NCI-H82 (cell line): ENCODE measurements at regions not wholly inside any gene's neighbourhood (a gene's known extent, or its start where the extent isn't known, plus 50 kb on each side); places are given as distances from the start of the nearest gene placed in this dataset.
"Not testable (repeated sequence)": the region's sequence is repeated elsewhere in the genome, so short reads cannot be mapped to it uniquely, and the experiment has no call there.

Experiments used
- DNase-seq: peaks from one replicate; lab custom pipeline; 2025; lab: John Stamatoyannopoulos, UW

DNA sequence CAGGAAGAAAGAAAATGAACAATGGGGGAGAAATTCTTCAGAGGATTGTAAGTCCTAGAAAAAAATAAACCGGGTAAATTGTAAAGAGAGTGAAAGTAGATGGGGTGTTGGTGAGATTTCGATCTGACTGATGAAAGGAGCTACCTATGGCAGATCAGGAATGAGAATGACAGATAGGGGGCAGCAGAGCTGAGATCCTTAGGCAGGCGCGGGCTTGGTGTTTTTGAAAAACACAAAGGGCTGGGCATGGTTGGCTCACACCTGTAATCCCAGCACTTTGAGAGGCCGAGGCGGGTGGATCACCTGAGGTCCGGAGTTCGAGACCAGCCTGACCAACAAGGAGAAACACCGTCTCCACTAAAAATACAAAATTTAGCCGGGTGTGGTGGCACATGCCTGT, 1468.6 kb upstream of the SLC10A2 start:
- peak; percentile 45 for DNase-seq

DNA sequence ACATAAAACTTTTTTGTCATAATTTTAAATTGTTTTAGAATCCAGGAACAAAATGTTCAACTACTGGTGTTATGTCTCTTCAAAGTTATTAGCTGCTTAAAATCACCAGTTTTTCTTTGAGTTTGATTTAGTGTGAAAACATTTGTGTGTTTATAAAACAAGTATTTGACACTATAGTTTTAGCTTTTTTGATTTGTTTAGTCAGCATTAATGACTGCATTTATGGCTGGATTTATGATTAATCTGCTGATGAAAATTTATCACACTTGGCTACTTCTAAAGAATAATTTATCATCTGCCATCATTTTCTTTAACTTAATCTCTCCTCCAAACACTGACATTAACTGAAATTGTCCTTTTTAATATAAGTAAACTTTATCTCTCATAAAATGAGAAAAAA, 1465.9 kb upstream of the SLC10A2 start:
- no peak for DNase-seq

DNA sequence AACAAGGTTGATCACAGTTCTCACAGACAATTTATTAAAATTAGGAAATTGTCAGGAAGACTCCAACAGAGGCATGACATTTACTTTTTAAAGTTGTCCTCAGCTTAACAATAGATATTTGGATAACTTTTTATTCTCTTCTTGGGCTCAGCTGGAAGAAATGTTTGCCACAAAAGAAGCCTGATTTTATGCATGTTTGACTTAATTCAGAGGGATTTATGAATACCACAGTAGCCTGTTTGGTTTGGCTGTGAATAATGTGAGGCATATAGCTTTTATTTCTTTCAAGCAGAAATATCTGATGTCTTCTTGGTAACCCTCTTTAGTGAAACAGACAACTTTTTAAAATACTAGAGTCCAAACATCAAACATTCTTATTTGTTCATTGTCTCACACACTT, 1464.5 kb upstream of the SLC10A2 start:
- DNase-seq = no peak

DNA sequence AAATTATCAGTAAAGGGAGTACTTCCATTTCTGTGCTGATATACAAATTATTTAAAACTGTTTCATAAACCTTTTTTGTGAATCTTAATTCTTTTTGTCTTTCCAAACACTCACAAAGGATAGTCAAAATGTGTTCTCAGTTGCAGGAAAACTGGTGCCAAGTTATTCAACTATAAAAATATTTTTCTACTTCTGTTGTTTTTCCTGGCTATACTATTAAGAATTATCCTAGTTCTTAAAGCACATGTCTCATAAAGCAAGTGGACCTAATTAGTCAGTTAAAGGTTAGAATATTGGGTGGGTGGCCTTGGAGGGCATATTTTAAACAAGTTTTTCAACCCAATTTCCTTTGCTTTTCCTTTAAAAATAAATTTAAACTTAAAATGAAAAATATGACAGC, 1460.3 kb upstream of the SLC10A2 start:
- no peak for DNase-seq

DNA sequence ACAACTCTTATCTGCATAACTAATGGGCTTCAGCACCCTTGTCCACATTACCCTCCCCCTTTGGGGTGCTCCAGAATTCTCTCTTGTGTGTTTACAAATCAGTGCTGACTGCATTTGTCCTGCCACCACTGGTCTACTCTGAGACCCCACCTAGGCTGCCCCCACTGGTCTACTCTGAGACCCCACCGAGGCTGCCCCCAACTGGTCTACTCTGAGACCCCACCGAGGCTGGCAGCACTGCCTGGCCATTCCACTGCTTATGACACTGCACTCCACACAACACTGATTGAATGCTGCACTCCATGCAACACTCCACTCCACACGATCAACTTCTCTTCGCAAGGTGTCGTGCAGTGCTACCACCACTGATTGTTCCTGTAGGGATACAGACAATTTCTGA, 1459.2 kb upstream of the SLC10A2 start:
- DNase-seq = no peak

DNA sequence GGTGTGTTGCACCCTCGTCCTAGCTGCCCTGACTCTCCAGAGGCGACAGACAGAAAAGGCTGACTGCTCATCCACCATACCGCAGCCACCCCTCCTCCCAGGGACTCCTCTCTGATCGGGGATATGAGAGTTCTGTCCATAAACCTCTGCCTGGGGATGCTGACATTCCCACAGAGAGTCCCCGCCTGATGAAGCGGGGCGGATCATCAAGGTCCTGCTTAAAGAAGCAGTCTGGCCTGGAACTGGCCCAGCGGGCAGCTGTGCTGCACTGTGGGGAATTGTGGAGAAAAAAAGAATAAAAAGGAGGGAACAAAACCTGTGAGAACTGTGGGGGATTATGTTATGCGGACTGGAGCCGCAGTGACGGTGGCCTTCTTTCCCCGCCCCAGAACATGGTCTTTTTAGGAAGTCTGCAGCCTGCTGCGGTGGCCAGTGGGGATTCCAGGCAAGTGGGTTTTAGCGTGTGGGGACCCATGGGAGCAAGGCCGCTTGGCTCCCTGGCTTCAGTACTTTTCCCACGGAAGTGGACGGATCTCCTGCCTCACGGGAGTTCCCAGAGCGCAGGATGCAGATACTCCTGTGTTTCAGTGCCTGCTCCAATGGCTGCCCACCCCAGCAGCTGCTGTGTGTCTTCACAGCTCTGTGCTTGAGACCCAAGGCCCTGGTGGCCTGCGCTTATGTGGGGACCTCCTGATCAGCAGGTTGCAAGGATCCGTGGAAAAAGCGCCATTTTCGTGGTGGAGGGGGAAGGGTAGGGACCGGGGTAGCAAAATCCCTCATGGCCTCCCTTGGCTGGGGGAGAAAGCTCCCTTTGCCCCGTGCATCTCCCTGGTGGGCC, 1456.2 kb upstream of the SLC10A2 start:
- no peak for DNase-seq

DNA sequence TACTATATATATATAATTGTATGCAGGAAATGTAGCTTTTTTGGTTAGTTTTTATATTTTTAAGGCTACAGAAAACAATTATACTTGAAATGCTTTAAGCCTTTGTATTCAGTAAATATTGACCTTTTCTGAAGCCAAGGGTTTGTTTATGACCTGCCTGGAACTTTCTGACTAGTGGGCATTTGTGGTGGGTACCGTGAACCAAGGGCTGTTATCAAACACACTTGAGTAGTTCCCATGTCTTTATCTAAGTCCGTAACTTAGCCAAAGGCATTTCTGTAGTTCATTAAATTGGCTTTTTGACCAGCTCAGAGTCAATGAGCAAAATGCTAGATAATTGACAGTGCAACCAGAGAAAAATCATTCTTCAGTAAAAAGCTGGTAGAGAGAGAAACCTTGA, 1444.2 kb upstream of the SLC10A2 start:
- no peak for DNase-seq

DNA sequence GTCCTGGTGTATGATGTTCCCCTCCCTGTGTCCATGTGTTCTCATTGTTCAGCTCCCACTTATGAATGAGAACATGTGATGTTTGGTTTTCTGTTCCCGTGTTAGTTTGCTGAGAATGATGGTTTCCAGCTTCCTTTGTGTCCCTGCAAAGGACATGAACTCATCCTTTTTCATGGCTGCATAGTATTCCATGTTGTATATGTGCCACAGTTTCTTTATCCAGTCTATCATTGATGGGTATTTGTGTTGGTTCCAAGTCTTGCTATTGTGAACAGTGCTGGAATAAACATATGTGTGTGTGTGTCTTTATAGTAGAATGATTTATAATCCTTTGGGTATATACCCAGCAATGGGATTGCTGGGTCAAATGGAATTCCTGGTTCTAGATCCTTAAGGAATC, 1427.3 kb upstream of the SLC10A2 start:
- DNase-seq = not testable (repeated sequence)

DNA sequence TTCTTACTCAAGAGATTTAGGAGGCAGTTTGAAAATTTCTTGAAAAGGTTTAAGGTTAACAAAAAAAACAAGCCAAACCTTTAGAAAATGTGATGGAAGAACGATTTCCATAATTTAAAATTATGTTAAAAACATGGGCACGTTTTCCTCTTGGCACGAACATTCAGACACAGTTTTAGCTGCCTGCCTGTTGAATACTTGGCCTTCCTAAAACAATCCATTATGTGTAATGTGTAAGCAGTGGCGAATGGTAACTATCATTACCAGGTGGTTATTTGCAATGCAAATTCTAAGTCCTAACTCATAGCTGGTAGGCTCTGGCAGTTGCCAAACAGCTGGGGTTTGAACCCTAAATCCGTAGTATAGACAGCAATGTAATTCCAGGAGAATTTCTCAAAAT, 1425.7 kb upstream of the SLC10A2 start:
- DNase-seq = no peak

DNA sequence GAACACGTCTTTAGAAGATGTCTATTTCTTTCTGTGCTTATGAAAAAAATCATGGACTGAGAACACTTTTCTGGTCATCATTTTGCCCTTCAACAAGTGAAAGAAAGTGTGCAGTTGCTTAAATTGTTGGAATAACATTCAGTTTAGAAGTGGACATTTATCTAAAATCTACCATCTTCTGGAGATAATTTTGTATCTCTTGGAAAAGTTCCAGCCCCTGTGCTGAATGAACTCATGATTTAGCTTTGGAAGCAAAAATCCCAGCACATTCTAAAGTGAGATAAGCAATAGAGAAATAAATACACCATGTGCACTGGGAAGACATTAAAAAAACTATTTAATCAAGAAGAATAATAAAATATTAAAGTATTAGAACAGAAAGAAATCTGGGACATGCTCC, 1420.8 kb upstream of the SLC10A2 start:
- no peak for DNase-seq

DNA sequence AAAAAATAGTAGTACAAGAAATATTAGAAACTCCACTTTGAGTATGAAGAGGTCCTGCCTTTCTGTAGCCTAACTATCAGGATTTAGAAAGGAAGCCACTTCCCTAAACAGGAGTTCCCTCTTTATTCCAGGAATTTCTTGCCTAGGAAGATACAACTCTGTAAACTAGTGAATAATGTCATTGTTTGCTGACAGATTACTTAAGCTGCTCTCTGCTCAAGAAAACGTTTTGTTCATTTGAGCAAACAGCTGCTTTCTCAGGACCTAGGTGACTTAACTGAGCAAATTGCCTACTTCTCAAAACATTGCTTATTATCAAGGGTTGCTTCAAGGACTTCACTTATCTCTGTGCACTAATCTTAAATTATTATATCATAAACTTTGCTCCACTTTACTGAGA, 1419.4 kb upstream of the SLC10A2 start:
- no peak for DNase-seq

DNA sequence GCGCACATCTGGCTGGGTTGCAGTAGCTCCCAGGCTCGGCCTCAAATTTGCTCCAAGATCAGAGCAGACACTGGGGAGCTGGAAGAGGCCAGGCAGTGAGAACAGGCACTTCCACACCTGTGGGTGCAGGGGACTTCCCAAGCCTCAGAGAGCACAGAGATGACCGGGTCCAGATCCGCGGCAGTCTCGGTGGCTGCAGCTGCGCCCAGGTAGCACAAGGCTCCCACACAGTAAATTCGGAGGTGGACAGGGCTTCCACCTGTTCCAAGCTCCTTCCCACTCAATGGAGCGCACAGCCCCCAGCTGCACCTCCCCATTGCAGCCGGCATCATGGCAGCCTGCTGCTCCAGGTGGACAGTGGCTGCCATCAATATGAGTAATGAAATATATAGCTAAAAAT, 1417.4 kb upstream of the SLC10A2 start:
- no peak for DNase-seq

DNA sequence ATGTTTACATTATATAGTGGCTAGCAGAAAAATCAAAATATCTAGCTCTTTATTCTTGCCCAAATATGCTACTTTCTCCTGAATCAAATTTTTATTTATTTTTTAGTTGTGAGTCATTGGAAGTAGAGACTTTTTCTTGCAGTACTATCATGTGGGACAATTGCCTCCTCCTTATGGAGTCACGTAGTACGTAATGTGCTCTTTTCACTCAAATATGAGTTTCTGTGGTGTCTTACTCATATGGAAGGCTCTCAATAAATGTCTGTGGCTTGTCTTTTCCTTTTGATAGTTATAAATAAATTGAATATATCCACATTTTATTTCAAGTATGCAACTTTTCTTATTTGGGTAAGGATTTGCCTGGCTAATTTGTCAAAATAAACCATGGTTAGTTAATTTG, 1411.0 kb upstream of the SLC10A2 start:
- no peak for DNase-seq

DNA sequence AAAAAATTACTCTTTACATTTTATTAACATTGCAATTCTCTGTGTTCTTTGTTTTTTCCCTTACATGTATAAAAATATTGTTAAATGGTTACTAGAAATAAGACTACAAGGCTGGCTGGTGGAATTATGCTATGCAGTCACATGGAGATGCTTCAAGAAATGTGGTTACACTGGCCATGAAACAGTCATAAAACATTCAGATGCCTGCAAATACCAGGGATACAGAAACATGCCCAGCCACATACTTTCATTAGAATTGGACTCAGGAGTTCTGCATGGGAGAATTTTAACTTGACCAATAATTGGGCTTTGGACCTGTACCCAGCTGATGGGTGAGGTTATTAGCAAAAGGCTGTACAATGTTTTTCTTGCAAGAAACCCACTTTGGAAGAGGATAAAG, 1407.7 kb upstream of the SLC10A2 start:
- DNase-seq = no peak

DNA sequence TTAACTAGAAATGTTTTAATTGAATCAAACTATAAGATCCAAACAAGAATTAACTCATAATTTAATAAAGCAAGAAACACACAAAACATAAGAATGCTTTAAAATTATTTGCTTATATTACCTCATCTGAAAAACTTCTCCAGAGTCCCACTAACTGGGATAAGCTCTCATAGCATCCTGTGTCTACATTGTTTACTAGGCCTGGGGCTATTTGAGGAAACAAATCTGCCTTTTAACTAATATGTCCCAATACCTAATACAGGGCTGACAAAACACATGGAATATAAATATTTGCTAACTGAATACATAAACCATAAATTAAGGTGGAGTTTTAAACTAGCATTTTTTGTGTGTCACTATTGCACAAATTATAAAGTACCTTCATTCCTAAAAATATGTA, 1399.8 kb upstream of the SLC10A2 start:
- no peak for DNase-seq

DNA sequence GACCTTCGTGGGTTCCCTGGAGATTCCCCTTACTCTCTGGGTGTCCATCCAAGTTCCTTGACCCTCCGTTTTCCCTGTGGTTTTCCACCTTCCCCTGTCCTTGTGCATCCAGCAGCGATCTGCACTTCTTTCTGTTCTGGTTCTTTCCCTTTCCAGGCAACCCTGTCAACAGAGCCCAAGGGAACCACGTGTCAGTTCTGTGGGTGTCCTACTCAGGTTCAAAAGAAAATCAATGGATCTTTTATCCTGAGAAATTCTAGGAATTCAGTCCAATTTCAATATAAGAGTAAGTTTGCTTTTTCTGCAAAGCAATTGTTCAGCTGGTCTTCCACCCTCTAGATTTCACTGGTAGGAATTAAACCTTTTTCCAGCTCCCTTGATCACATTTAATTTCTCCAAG, 1394.8 kb upstream of the SLC10A2 start:
- no peak for DNase-seq

DNA sequence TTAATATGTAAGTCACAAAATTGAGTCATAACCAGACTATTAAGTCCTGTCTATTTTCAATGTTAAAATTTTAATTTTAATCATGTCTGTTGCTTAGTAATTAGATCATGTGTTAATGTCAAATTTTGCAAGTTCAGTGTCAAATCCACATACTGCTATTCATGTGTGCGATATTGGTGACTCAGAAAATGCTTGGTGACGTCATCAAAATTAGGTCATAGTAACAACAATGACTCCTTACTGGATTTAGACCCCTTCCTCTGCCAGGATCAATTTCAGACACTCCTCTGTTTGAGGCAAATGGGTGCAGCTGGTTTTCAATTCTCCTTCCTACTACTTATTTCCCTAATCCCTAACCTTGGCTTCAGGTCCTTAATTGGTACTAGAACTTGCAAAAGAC, 1394.3 kb upstream of the SLC10A2 start:
- DNase-seq = no peak

DNA sequence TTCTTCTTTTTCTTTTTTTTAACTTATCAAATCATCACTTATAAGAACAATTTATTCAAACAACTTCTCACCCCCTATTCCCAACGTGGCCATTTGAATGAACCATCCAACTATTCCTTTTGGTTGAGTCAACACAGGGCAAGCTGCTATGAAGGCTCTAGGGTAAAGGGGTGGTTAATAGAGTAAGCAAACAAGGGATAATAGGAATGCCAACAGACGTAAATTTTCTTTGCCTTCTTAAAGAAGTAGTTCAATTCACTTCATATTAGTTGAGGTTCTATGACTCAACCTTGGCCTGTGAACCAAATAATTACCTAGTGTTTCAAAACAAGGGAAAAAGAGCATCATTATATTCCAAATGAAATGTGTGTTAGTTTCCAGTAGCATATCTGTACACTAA, 1383.8 kb upstream of the SLC10A2 start:
- no peak for DNase-seq

DNA sequence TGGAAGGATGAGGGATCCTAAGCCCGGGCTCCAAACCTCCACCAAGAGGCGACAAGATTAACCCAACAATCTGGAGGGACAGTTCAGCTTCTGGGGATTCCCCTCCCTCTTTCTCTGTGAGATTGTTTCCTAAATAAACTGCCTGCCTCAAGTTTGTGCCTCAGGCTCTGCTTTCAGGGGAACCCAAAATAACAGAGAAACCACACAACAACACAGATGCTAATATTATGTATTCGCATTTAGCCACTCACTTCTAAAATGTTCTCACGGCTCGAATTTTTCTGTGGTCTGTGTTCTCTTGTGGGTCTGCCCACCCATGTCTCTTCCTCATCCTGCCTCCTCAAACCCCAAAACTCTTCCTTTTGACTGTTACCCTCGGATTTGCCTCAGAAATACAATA, 1381.1 kb upstream of the SLC10A2 start:
- DNase-seq = no peak

DNA sequence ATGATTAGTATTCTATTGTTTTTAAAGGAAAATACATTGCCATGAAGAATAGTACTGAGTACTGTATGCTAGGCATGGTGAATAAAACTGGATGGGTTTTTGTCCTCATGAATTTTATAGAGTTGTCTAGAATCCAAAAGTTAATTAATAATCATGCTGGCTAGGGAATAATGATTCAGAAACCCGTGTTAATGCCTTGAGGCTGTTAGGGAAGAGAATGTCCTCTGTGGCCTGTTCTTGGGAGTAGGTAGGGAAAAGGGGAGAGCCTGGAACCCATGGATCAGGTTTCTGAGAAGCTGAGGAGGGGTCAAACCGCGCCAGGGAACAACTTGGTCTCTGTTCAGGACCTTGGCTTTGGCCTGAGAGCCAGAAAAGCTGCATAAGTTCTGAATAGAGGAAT, 1376.3 kb upstream of the SLC10A2 start:
- no peak for DNase-seq

DNA sequence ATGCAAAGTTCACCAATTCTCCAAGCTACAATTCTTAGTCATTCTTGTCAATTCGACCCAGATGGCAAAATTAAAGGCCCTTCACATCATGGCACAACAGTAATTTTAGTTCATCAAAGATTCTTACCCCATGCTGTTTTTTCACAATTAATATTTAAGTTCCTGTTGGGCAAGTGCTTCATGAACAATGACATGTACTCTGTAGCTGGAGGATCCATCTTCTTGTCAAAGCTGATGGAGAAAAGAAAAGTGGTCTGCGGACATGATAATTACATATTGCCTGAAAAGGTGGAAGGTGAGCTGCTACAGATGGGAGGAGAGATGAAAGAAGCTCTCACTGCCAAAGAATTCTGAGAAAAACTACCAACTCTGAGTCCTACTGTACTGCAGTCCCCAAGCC, 1370.3 kb upstream of the SLC10A2 start:
- DNase-seq = no peak

DNA sequence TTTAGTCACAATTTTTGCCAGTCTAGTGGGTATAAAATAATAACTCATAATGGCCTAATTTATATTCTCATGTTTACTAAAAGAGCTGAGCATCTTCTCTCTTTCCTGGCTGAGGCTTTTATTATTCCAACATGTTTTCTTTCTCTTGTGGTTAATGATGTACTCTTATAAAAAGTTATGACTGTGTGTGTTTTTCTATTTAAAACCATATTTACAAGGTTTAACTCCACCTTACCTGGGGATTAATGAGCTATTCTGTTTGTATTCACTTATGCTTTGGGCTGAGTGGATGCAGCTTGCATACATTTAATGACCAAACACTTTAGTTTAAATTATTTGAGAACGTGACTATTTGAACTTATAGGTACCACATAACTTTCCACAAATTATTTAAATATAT, 1365.7 kb upstream of the SLC10A2 start:
- no peak for DNase-seq

DNA sequence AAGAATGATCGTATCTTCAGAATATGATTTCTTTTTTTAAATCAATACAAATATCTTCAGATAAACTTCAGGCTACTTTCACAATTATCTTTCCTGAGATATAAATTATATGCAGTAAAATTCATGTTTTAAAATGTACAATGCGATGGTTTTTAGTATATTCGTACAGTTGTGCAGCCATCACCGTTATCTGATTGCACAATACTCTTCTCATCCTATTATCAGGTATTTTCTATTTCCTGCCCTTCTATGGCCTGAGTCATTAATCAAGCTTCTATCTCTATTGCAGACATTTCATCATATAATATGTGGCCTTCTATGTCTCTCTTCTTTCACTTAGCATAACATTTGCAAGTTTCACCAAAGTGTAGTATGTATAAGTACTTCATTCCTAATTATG, 1360.2 kb upstream of the SLC10A2 start:
- no peak for DNase-seq

DNA sequence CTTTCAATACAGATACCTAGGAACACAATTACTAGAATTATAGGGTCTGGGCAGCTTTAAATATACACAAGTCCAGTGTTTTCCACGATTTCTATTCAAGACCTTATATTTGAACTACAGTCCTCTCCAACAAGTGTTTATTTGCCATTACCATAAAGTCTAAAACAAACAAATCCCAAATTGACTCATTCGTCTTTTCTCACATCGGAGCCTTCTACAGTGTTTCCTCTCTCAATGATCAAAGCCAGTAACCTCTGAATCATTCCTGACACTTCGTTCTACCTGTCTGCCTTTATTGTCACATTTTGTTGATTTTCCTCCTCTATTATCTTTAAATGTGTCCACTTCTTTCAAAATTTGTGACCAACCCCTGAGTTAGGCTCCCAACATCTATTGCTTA, 1356.5 kb upstream of the SLC10A2 start:
- DNase-seq = no peak

DNA sequence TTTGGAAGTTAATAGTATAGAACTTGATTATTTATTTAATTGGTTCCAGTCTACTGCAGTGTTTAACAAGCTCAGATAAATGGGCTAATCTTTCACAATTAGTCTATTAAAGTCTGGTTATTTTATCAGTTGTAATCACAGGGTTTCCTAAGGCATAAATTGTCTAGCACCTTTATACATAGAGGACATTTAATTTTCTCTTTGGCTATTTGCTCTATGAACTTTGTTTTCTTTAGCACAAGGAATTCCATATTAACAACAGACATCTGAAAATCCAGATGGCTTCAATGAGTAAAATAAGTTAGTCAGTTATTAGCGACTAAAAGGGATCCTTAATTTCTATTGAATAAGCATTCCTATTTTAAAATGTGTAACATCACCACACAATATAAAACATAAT, 1350.8 kb upstream of the SLC10A2 start:
- no peak for DNase-seq
